HG02759 (cell line): ENCODE measurements at regions not wholly inside any gene's neighbourhood (a gene's known extent, or its start where the extent isn't known, plus 50 kb on each side); places are given as distances from the start of the nearest gene placed in this dataset.

Source experiments
- ATAC-seq: cut with Tn5 transposase; IDR thresholded peaks from one replicate; pipeline ENCODE4 v1.9.1; 2021; ENCODE audit warnings: mild to moderate bottlenecking, moderate library complexity; ENCODE audit not compliant: unreplicated experiment

GRCh38 chr11:10358696-10359095 lies 53.8 kb downstream of the ADM start:
- no peak for ATAC-seq

GRCh38 chr11:10359171-10359570 lies 54.3 kb downstream of the ADM start:
- ATAC-seq, result no peak

GRCh38 chr11:10360835-10361234 lies 56.0 kb downstream of the ADM start:
- ATAC-seq, result no peak

GRCh38 chr11:10365045-10365444 lies 60.2 kb downstream of the ADM start:
- ATAC-seq, result no peak

GRCh38 chr11:10366568-10367331 lies 61.9 kb downstream of the ADM start:
- ATAC-seq, result peak; percentile 93

GRCh38 chr11:10371926-10372641 lies 67.2 kb downstream of the ADM start:
- ATAC-seq, result no peak

GRCh38 chr11:10373340-10373739 lies 68.5 kb downstream of the ADM start:
- no peak for ATAC-seq

GRCh38 chr11:10373929-10374328 lies 69.1 kb downstream of the ADM start:
- no peak for ATAC-seq

GRCh38 chr11:10374386-10374785 lies 69.5 kb downstream of the ADM start:
- ATAC-seq, result no peak

GRCh38 chr11:10375280-10375971 lies 70.6 kb downstream of the ADM start:
- ATAC-seq, result no peak

- no peak for ATAC-seq
These were observed 71.2 kb downstream of the ADM start for GRCh38 chr11:10376061-10376460.

GRCh38 chr11:10377183-10377582 lies 72.3 kb downstream of the ADM start:
- no peak for ATAC-seq

GRCh38 chr11:10378362-10378761 lies 73.5 kb downstream of the ADM start:
- ATAC-seq, result no peak

- no peak for ATAC-seq
These were observed 74.1 kb downstream of the ADM start for GRCh38 chr11:10379022-10379421.

GRCh38 chr11:10379426-10379825 lies 74.6 kb downstream of the ADM start:
- ATAC-seq, result no peak

GRCh38 chr11:10379871-10380568 lies 75.0 kb upstream of the AMPD3 start:
- ATAC-seq, result no peak

- ATAC-seq, result no peak
These were observed 74.1 kb upstream of the AMPD3 start for GRCh38 chr11:10380921-10381320.

GRCh38 chr11:10381736-10382135 lies 73.3 kb upstream of the AMPD3 start:
- no peak for ATAC-seq

GRCh38 chr11:10382518-10382917 lies 72.5 kb upstream of the AMPD3 start:
- no peak for ATAC-seq

GRCh38 chr11:10385696-10386095 lies 69.4 kb upstream of the AMPD3 start:
- ATAC-seq, result no peak

- no peak for ATAC-seq
These were observed 68.7 kb upstream of the AMPD3 start for GRCh38 chr11:10386361-10386760.
